K562 (cell line): ENCODE measurements at regions not wholly inside any gene's neighbourhood (a gene's known extent, or its start where the extent isn't known, plus 50 kb on each side); places are given as distances from the start of the nearest gene placed in this dataset.

ENCODE experiments used
- ATAC-seq: fragments of 200-7000 bp; cut with Tn5 transposase; 3 replicates; pipeline ENCODE4 v1.9.1; 2020; ENCODE audit warnings: moderate library complexity
- BruUV-seq: library from RNA; stranded (reverse); fragments of 400-500 nt; replicated peaks from 2 replicates; lab custom pipeline; 2021; lab: Mats Ljungman, UMichigan
- CTCF ChIA-PET: fragments of 300-600 bp; formaldehyde crosslinking; extraction: SDS; loops from one replicate; lab custom pipeline; 2021; ENCODE audit warnings: low intra/inter-chr PET ratio; lab: Yijun Ruan, JAX
- POLR2A ChIA-PET: fragments of 300-600, 350-650 bp; sonication (Branson Sonifier 250); formaldehyde crosslinking; extraction: SDS; loops from one replicate; lab custom pipeline; 2021; ENCODE audit warnings: antibody characterized with exemption, inconsistent platforms; lab: Yijun Ruan, JAX
- DNase-seq, 4 experiments: peaks; one replicate each; pipeline versions ENCODE4 v3.0.0 to v3.0.0-alpha.2; 2011 to 2018; ENCODE audit warnings: low spot score in 3 of 4, mixed read lengths in 3 of 4; ENCODE audit errors: extremely low read depth in 1 of 4
- FAIRE-seq: peaks from 2 replicates; lab custom pipeline; 2011; peaks lifted over from hg19 to GRCh38; lab: Jason Lieb, UNC
- H2AFZ ChIP-seq: 2 replicates; pipeline ENCODE4 v1.6.0; 2011; ENCODE audit warnings: low read depth, low read length, control low read depth, inconsistent platforms
- H3K27ac ChIP-seq: fragments of 200-600 bp; 3 replicates; pipeline ENCODE4 v1.8.0; 2011; ENCODE audit warnings: low read depth, mild to moderate bottlenecking, control low read depth, inconsistent platforms, low read length, moderate library complexity, mixed read lengths; ENCODE audit errors: extremely low read depth
- H3K27me3 ChIP-seq, 2 experiments: fragments of 300-600 bp in 1 of 2; 2 replicates in 1 of 2; 3 replicates in 1 of 2; pipeline versions ENCODE4 v1.6.0 to v1.8.0; 2011; ENCODE audit warnings: inconsistent platforms in 2 of 2, low read length in 2 of 2, mild to moderate bottlenecking in 1 of 2, mixed read lengths in 1 of 2, moderate library complexity in 1 of 2; ENCODE audit not compliant: control insufficient read depth in 2 of 2, insufficient read depth in 2 of 2
- H3K36me3 ChIP-seq: fragments of 300-600 bp; 3 replicates; pipeline ENCODE4 v1.8.0; 2011; ENCODE audit warnings: mild to moderate bottlenecking, low read length, inconsistent platforms; ENCODE audit not compliant: control insufficient read depth, insufficient read depth
- H3K4me1 ChIP-seq, 2 experiments: fragments of 200-600 bp in 1 of 2; replicated peaks in 1 of 2; 2 replicates in 1 of 2; 3 replicates in 1 of 2; pipeline versions ENCODE4 v1.5.1 to v1.8.0; 2011; ENCODE audit warnings: inconsistent platforms in 2 of 2, low read length in 2 of 2, mild to moderate bottlenecking in 1 of 2, mixed read lengths in 1 of 2, moderate library complexity in 1 of 2; ENCODE audit not compliant: control insufficient read depth in 2 of 2, insufficient read depth in 2 of 2
- H3K4me2 ChIP-seq: 2 replicates; pipeline ENCODE4 v1.6.1; 2011; ENCODE audit warnings: low read length, control low read depth, inconsistent platforms, mixed read lengths; ENCODE audit not compliant: insufficient read depth
- H3K4me3 ChIP-seq: fragments of 200-600 bp; sonication (generic), shearing (Covaris generic); 2 replicates; pipeline ENCODE4 v1.5.1; 2016; ENCODE audit warnings: control low read depth, inconsistent platforms
- H3K79me2 ChIP-seq: fragments of 200-600 bp; 3 replicates; pipeline ENCODE4 v1.8.0; 2011; ENCODE audit warnings: low read length, inconsistent platforms; ENCODE audit not compliant: control insufficient read depth, insufficient read depth
- H3K9ac ChIP-seq, 2 experiments: 2 replicates each; pipeline versions ENCODE4 v1.6.0 to v1.6.1; 2011; ENCODE audit warnings: low read depth in 2 of 2, low read length in 2 of 2, control low read depth in 1 of 2, inconsistent platforms in 1 of 2, mild to moderate bottlenecking in 1 of 2, mixed read lengths in 1 of 2; ENCODE audit not compliant: insufficient read depth in 1 of 2
- H3K9me1 ChIP-seq: one replicate; pipeline ENCODE4 v1.6.0; 2011; ENCODE audit warnings: inconsistent platforms, mild to moderate bottlenecking, low read length, moderate library complexity; ENCODE audit not compliant: control insufficient read depth, insufficient read depth
- H3K9me3 ChIP-seq: replicated peaks from 2 replicates; pipeline ENCODE4 v1.5.1; 2011; ENCODE audit warnings: low read depth, low read length, inconsistent platforms; ENCODE audit not compliant: control insufficient read depth, insufficient read depth
- H4K20me1 ChIP-seq: replicated peaks from 2 replicates; pipeline ENCODE4 v1.6.1; 2011; ENCODE audit warnings: low read length, inconsistent platforms, mixed read lengths; ENCODE audit not compliant: control insufficient read depth, insufficient read depth
- CHD4 ChIP-seq: fragments of 200-600 bp; sonication (generic); IDR thresholded peaks from 3 replicates; pipeline ENCODE4 v1.6.1; 2012; ENCODE audit warnings: low read depth, mild to moderate bottlenecking, mixed read lengths, low read length, inconsistent platforms; ENCODE audit not compliant: insufficient read depth, insufficient replicate concordance, poor library complexity, severe bottlenecking
- FOSL1 ChIP-seq: fragments of 200-800 bp; sonication (Bioruptor generic); conservative IDR thresholded peaks from 2 replicates; pipeline ENCODE4 v1.6.1; 2016; ENCODE audit warnings: missing genetic modification characterization, missing compliant biosample characterization
- GATAD2A ChIP-seq: fragments of 450-650 bp; IDR thresholded peaks from 2 replicates; pipeline ENCODE4 v1.6.1; 2017
- TCFL5 ChIP-seq: fragments of 250-450 bp; sonication (Bioruptor Pico); conservative IDR thresholded peaks from 2 replicates; pipeline ENCODE4 v1.6.1; 2021; ENCODE audit warnings: mild to moderate bottlenecking, moderate library complexity, matching md5 sums
- WGBS: fragments of 100-300 bp; shearing (Covaris generic); methylation state at CpG from one replicate; pipeline ENCODE4 v1.1.6; 2016; ENCODE audit warnings: low coverage, mixed read lengths; ENCODE audit not compliant: insufficient coverage; ENCODE audit errors: missing lambda C conversion rate; 5-methylcytosine and 5-hydroxymethylcytosine counted together
- in situ Hi-C: fragments of 300-500 bp; cut with MboI; formaldehyde crosslinking; loops from 4 replicates; pipeline ENCODE4 v1.15.0; 2018; ENCODE audit warnings: inconsistent platforms, mixed read lengths
- intact Hi-C: fragments of 100-400 bp; cut with micrococcal nuclease; formaldehyde crosslinking; loops from 2 replicates; pipeline ENCODE4 v1.14.2; 2022
- TF ChIP-seq, protein P1 (sequence below): fragments of 250-450 bp; sonication (Bioruptor Pico); IDR thresholded peaks from 2 replicates; pipeline ENCODE4 v1.8.0; 2022; ENCODE audit warnings: moderate library complexity, mild to moderate bottlenecking, inconsistent platforms
- TF ChIP-seq, protein P2 (sequence below): sonication (generic); formaldehyde crosslinking; IDR thresholded peaks from 2 replicates; pipeline ENCODE4 v1.8.0; 2022; ENCODE audit warnings: mild to moderate bottlenecking, missing genetic modification reagents
- TF ChIP-seq, protein P3 (sequence below): fragments of 250-450 bp; sonication (Bioruptor Pico); IDR thresholded peaks from 2 replicates; pipeline ENCODE4 v1.5.0; 2021; ENCODE audit warnings: mild to moderate bottlenecking, moderate library complexity
- TF ChIP-seq, protein P4 (sequence below): sonication (generic); formaldehyde crosslinking; IDR thresholded peaks from 2 replicates; pipeline ENCODE4 v1.8.0; 2022; ENCODE audit warnings: mild to moderate bottlenecking, missing genetic modification reagents

DNA sequence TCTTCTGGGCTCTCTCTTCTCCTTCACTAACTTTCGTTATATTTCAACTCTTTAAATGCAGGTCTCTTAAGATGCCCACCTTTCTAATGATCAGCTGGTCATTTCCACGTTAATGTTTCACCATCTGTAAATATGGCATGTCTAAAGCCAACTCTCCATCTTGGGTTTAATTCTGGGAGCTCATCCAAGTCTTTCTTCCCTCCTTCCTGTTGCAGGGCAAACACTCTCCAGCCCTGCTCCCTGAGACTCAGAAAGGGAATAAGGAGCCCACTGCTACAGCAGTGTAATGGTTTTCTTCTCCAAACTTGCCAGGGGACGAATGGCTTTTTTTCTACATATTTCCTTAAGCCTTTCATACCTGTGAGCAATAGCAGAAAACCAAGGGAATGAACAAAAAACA lies 73.3 kb upstream of the SOX1 start:
- intact Hi-C loops = no loop called here
- no peak overlapping the region for H2AFZ ChIP-seq
- WGBS = 6% methylated on average over 2 of the region's 3 CpGs
- ChIA-PET POLR2A (no interaction called here), CTCF (no interaction called here)
- H3K9ac ChIP-seq = no peak overlapping the region
- no peak for ATAC-seq
- no peaks in the 10 kb centered on the region for H3K36me3 ChIP-seq
- no peak overlapping the region for H3K4me3 ChIP-seq
- H3K27ac ChIP-seq = no peak overlapping the region
- no peaks in the 10 kb centered on the region for H3K9me1 ChIP-seq
- H3K79me2 ChIP-seq = no peaks in the 10 kb centered on the region
- BruUV-seq = no TSS peak
- in situ Hi-C loops = no loop called here
- TF ChIP-seq CHD4 (no peak), TCFL5 (CRISPR knock-in tag) (no peak)
- TF ChIP-seq, protein P1, sequence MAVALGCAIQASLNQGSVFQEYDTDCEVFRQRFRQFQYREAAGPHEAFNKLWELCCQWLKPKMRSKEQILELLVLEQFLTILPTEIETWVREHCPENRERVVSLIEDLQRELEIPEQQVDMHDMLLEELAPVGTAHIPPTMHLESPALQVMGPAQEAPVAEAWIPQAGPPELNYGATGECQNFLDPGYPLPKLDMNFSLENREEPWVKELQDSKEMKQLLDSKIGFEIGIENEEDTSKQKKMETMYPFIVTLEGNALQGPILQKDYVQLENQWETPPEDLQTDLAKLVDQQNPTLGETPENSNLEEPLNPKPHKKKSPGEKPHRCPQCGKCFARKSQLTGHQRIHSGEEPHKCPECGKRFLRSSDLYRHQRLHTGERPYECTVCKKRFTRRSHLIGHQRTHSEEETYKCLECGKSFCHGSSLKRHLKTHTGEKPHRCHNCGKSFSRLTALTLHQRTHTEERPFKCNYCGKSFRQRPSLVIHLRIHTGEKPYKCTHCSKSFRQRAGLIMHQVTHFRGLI (CRISPR knock-in tag) = no peak
- H3K9me3 ChIP-seq = no peaks in the 10 kb centered on the region
- DNase-seq = no peak
- no peak overlapping the region for H3K4me2 ChIP-seq
- H3K4me1 ChIP-seq = no peaks in the 10 kb centered on the region
- no peaks in the 10 kb centered on the region for H4K20me1 ChIP-seq
- no peak for FAIRE-seq
- no peaks in the 10 kb centered on the region; a peak in 1 of 5 replicates for H3K27me3 ChIP-seq

DNA sequence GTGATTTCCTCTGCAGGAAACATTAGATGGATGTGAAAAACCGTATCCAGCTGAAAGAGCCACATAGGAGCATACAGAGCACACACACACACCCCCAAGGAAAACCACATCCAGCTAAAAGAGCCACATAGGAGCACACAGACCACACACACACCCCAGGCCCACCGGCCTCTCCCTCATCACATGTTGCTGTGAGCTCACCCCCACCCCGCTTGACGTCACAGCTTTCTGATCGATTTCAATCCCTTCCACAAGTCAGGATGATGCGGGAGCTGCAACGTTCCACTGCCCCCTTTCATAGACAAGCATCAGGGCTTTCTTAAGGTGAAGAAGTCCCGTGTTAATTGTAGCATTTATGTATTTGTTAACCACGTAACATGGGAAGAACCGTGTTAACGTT lies 72.4 kb upstream of the SOX1 start:
- intact Hi-C loops (no loop called here), in situ Hi-C loops (no loop called here)
- no peaks in the 10 kb centered on the region for H3K9me3 ChIP-seq
- ATAC-seq (no peak), DNase-seq (no peak), FAIRE-seq (no peak)
- H3K4me3 ChIP-seq = no peak overlapping the region
- no peak overlapping the region for H3K27ac ChIP-seq
- no peaks in the 10 kb centered on the region for H4K20me1 ChIP-seq
- no peak overlapping the region for H3K9ac ChIP-seq
- H3K4me2 ChIP-seq = no peak overlapping the region
- no peak overlapping the region for H2AFZ ChIP-seq
- no TSS peak for BruUV-seq
- POLR2A ChIA-PET = interaction anchor here (0.6 kb wide), 1 partner anchor 565 kb away, joined by 3 read pairs; no protein-coding TSS in a partner anchor
- 0% methylated on average over 10 of the region's 11 CpGs for WGBS
- no peaks in the 10 kb centered on the region for H3K4me1 ChIP-seq
- no peaks in the 10 kb centered on the region for H3K9me1 ChIP-seq
- no peaks in the 10 kb centered on the region; a peak in 1 of 5 replicates for H3K27me3 ChIP-seq
- H3K36me3 ChIP-seq = no peaks in the 10 kb centered on the region
- H3K79me2 ChIP-seq = no peaks in the 10 kb centered on the region
- CTCF ChIA-PET = no interaction called here
- TF ChIP-seq GATAD2A (no peak), FOSL1 (tag) (no peak)
- TF ChIP-seq, protein P2, sequence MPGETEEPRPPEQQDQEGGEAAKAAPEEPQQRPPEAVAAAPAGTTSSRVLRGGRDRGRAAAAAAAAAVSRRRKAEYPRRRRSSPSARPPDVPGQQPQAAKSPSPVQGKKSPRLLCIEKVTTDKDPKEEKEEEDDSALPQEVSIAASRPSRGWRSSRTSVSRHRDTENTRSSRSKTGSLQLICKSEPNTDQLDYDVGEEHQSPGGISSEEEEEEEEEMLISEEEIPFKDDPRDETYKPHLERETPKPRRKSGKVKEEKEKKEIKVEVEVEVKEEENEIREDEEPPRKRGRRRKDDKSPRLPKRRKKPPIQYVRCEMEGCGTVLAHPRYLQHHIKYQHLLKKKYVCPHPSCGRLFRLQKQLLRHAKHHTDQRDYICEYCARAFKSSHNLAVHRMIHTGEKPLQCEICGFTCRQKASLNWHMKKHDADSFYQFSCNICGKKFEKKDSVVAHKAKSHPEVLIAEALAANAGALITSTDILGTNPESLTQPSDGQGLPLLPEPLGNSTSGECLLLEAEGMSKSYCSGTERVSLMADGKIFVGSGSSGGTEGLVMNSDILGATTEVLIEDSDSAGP (CRISPR knock-in tag) = no peak
- TF ChIP-seq, protein P3, sequence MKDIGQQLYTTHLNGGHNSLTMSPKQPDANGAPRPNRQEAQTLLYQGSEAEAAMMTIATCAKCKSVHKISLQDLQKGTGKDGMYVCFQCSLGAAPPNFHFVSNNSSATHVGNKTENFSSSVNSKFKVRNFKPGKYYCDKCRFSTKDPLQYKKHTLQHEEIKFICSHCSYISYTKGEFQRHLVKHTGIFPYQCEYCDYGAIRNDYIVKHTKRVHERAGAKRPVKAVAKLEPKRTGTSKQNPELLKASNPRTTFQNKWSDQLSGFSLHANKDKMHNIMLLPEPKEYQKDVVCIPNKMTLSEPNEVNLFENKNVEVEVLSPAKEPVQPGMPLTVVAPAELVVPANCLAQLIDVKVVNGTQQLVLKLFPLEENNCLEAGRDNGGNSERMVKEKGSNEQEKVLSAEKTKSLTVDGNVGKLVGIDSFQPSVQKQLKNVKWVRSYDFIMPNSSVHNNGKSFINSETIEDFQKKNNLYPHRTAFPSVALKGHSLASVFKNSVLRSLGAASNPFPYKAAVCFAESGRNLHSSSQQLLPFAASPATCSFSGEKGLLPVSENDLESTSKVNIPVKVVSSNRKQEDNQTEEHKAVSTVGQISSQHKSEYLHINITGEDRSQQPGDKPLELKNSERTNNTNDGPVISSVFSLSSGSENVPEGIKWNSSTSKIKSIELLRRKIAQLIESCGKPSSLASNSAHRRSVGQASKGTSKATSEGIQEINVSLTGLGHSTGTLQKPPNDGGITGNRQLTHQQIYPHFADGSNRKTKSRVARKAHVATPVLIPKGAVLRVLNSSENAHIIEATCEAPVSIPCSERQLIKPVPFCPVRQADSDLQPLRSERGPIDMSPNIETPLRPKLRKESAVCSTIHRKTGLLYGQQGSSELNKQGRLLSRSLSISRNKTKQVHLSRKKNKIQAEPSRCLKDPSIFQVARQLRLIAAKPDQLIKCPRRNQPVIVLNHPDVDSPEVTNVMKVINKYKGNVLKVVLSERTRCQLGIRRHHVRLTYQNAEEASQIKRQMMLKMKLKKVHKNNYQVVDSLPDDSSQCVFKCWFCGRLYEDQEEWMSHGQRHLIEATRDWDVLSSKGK = no peak
- TF ChIP-seq, protein P4, sequence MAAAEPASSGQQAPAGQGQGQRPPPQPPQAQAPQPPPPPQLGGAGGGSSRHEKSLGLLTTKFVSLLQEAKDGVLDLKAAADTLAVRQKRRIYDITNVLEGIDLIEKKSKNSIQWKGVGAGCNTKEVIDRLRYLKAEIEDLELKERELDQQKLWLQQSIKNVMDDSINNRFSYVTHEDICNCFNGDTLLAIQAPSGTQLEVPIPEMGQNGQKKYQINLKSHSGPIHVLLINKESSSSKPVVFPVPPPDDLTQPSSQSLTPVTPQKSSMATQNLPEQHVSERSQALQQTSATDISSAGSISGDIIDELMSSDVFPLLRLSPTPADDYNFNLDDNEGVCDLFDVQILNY = no peak
